Stimulated activated CD4-positive, alpha-beta T cell treated with anti-CD3 and anti-CD28 coated beads, Interleukin-2, amount 100 ng/mL, for 24 hours (primary cell): ENCODE measurements at regions not wholly inside any gene's neighbourhood (a gene's known extent, or its start where the extent isn't known, plus 50 kb on each side); places are given as distances from the start of the nearest gene placed in this dataset.

Experiments used
- DNase-seq, 2 donors: peaks; one replicate each; pipeline ENCODE4 v3.0.0-alpha.2; 2020

GRCh38 chr13:105336706-105337576, 1198.5 kb downstream of the EFNB2 start:
- no peak for DNase-seq

GRCh38 chr13:105334211-105334610, 1201.3 kb downstream of the EFNB2 start:
- no peak for DNase-seq

GRCh38 chr13:105333416-105333815, 1202.0 kb downstream of the EFNB2 start:
- no peak for DNase-seq

DNA sequence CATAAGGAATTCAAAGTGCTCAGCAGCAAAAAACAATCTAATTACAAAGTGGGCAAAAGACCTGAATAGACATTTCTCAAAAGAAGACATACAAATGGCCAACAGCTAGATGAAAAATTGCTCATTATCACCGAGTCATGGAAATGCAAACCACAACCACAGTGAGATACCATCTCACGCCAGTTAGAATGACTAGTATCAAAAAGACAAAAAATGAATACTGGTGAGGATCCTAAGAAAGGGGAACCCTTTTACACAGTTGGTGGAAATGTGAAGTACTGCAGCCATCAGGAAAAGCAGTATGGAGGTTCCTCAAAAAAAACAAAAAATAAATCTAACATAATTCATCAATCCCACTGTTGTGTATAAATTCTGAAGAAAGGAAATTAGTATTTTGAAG, 1206.1 kb downstream of the EFNB2 start:
- no peak for DNase-seq

- no peak for DNase-seq
Observed at GRCh38 chr13:105328212-105328611, 1207.2 kb downstream of the EFNB2 start.

DNA sequence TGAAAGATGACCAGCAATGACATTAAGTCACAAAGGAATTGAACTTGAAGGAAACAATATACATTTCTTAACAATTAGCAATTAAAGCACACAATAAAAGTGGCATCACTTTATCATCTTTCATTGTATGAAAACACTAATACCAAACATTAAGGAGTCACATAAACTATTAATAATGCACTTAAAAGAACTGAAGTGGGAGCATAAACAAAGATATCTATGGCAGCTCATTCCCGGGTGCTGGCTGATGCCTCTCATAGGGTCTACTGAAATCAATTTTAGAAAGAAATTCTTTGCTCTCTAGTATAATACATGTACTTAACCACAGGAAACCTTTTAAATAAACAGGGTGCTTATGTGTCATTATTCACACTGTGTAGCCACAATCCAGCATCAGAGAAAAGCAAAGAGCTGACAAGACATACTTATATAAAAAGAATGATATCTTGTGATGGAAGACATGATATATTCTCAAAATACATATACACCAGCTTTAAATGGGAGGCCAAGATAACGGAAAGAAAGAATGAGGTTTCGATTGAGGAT, 1207.8 kb downstream of the EFNB2 start:
- no peak for DNase-seq

DNA sequence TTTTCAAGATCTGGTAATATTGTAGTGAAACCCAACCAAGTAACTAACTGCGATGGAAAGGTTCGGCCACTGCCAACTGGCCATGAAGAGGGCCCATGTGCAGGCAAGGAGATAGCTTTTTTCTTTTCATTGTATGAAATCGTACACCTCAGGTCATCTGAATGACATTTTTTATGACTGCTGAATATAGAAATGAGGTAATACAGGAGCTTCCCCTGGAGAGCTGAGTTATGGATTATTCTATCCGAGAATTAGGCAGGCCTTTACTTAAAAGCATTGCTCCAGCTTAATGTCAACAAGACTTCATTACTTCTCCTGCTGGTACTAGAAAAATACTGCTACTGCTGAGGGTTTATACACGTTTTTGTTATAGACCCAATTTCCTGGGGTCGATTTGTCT, 1215.6 kb downstream of the EFNB2 start:
- DNase-seq: no peak

DNA sequence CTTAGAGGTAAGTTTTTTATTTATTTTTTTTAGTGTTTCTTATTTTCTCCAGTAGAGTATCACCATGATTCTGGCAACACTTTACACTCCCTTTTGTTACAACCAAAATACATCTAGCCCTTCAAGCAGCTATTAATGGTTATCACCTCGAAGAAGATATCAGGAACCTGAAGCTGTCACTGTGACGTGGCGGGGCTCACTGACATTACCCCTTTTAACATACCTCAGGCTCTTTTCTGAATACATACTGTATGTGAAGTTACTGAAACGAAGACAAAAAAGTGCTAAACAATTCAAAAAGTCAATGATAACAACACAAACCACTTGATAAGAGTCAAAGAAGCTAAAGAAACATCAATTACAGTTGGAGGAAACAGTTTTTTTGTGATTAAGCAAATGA, 1218.7 kb downstream of the EFNB2 start:
- DNase-seq: no peak

DNA sequence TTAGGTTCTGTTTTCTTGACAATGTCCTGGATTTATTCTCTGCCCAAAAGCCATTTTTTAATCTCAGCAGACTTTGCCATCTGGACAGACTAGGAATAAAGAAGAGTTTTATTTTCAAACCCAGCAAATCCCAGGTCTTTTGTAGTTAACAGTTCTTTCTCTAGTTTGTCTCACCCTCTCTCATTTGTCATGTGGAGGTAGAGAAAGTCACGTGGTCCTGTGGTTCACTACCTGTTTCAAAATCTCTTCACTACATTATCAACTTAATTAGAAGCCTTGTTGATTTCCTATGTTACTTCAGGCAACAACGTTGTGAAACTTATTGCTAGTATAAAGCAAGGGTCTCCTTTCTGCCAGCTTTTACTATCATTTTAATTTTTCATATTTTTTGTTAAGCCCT, 1222.6 kb downstream of the EFNB2 start:
- DNase-seq: no peak

DNA sequence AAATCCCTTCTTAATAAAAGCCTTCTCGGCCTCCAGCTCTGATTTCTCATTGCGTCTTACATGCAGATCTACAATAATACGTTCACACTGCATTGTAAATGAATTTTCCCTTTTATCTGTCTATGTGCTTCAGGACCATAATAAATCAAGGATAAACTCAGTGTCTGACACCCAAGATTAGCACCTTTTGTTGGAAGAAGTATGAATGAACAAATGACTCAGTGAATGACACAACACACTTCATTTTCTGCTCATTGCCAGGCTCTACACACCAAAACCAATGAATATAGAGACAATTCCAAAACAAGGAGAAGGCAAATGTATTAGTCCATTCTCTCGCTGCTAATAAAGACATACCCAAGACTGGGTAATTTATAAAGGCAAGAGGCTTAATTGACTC, 1224.4 kb downstream of the EFNB2 start:
- no peak for DNase-seq

- DNase-seq: no peak
Observed at GRCh38 chr13:105307776-105308175, 1227.7 kb downstream of the EFNB2 start.

- DNase-seq: no peak
Observed at GRCh38 chr13:105297839-105298238, 1237.6 kb downstream of the EFNB2 start.

DNA sequence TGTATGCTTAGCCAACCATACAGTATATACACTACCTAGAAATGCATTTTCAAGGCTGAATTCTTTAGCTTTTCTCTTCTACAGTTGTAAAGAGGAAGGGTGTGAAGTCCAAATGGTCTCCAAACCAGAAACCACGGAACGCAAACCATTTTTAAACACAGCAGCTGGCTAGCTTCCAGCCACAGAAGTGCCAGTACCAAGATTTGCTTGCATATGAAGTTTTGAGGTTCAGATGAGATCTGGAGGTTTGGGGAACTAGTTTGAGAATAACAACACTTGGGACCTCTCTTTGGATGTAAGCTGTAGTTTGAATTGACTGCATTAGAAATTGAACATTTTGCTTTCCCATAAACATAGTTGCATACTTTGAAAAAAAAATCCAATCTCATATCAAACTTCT, 1243.5 kb downstream of the EFNB2 start:
- DNase-seq: no peak

DNA sequence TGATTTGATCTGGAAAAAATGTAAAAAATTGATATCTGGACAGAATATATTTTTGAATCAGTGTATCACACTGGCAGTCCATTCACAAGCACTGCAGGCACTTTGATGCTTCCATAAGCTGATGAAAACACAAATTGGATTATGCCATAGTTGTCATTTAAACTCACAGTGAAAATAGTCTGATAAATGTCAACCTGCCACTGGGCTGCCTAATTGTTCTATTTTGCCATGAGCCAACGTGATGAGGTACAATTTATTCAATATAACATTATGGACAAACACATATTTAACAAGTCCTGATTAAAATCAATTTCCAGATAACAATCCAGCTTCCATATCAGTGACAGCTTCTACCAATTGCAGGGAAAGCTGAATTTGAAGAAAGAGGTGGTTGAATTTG, 1244.9 kb downstream of the EFNB2 start:
- no peak for DNase-seq

GRCh38 chr13:105285526-105285925, 1249.9 kb downstream of the EFNB2 start:
- no peak for DNase-seq

DNA sequence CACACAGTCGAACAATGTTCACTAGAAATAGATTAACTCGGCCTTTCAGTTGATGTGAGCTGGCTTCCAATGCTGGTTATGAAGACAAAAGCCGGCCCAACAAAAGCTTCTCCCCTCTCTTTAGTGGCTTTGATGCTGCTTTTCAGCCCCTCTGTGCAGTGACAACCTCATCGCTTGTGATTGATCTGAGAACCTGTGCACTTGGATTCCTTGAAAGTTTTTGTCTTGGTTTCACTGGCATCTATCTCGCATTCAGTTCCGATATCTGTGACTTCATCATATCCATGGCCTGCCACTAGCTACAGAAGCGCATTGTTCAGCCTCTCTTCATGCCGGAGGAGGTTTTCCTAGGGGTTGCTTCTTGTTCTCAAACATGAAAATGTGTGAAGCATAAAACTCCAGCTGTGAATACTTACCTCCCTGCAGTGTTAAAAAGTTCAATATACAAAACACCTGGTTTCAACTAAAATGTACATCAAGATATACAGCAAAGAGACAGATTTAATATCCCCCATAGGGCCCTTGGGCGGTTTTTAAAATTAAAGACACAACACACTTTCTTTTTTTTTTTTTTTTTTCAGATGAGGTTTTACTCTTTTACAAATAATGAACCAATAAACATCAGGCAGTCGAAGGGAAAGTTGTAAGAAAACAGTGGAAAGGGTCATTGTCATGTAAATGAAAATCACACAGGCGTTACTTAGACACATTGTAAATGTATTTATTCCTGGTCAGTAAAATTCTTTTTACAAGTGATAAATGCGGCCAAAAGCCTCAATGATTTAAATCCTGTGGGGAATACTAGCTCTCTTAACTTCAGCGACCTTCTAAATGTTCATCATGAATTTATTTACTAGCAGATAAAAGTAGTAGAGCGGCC, 1252.8 kb downstream of the EFNB2 start:
- DNase-seq: no peak

DNA sequence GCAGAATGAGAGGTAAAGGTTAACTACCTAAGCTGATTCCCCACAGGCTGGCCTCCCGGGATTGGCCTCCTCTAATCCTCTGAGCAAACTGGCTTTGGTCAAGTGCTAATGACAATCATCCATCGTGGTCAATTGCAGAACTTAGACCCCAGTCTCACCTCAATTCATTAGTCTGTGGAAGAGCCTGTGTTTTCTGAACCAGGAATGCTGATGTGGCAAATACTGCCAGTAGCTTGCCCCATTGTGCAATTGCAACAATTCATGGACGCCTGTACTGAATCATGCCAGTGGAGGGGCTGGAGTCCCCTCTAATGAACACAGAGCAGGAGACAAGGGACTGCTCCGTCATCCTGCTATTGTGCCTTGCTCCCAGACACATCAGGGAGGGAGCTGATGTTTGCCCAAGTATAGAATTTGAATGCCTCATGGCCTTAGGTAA, 1256.5 kb downstream of the EFNB2 start:
- DNase-seq: no peak

DNA sequence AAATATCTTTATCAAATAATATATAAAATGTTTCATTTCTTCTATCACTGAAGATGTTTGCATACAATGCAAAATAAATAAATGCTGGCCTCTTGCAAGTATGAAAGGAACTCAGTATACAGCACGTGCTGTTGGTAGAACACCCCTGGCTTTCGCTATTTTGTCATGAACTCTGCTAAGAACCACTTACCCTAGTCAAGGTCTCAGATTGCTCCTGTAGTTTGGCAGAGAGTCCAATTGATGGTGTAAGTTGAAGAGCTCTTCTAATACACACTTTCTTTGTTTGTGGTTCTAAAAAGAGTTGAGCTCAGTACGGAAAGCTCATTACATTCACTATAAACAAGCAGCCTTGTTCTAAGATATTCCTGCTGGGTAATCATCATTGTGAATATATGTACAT, 1258.9 kb downstream of the EFNB2 start:
- DNase-seq: no peak

DNA sequence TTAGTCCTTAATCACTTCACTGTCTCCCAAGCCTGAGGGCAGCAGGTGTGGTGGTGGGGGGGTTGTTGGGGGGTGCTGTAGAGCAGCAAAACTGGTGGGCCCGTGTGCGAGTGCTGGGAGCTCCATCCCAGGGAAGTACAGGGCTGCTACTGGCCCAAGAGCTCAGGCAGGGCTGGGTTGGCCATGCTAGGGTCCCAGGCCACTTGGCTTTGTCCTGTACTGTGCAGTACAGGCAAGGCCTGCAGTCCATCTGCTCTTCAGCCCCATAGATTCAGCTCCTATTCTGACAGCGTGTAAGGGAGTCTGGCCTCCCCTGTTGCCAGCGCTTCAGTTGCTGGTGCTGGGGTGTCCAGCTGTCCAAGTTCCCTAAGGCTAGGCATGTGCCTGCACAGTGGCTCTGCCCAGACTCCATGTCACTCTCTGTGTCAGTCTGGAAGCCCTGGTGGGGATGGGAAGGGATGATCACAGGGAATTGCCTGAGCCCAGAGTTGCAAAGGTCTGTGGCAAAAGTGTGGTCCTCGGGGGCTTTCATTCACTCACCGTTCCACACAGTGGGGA, 1261.7 kb downstream of the EFNB2 start:
- no peak for DNase-seq

GRCh38 chr13:105272660-105273631, 1262.5 kb downstream of the EFNB2 start:
- DNase-seq: no peak

DNA sequence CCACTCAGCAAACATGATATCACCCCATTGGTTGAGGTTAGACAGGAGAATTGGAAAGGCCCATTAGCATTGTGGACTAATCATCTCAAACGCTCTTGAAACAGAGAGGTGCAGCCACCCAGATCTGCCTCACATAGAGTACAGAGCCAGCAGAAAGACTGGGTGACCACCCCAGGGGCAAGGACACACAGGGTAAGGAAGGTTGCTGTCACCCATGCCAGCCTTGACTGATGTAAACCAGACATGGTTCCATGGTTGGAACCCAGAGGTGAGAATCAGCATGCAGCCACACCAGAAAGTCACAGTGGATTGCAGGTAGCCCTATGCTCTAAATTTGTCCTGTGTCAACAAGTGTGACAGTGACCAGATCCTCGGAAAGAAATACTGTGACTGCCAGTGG, 1268.8 kb downstream of the EFNB2 start:
- no peak for DNase-seq

DNA sequence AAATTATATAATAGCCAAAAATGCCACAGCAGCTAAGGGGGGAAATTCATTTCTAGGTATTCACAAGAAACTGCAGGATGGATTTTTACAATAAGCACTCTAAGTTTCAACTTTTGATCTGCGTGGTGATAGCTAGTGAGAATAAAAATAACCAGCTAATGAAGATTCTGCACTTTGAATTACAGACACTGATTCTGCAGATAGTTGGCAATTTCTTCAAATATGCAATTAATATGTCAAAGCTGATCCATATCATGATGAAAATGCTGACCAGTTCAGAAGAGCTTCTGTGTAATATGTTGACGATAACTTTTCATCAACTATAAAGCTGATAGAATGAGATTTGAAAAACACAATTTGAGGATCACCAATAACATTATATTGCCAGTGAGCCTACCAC, 1272.9 kb downstream of the EFNB2 start:
- DNase-seq: no peak
